Kidney tubule cell (primary cell): ENCODE measurements at regions not wholly inside any gene's neighbourhood (a gene's known extent, or its start where the extent isn't known, plus 50 kb on each side); places are given as distances from the start of the nearest gene placed in this dataset.

ENCODE experiments used
- DNase-seq: peaks from one replicate; pipeline ENCODE4 v3.0.0-alpha.2; 2018; ENCODE audit warnings: low spot score

DNA sequence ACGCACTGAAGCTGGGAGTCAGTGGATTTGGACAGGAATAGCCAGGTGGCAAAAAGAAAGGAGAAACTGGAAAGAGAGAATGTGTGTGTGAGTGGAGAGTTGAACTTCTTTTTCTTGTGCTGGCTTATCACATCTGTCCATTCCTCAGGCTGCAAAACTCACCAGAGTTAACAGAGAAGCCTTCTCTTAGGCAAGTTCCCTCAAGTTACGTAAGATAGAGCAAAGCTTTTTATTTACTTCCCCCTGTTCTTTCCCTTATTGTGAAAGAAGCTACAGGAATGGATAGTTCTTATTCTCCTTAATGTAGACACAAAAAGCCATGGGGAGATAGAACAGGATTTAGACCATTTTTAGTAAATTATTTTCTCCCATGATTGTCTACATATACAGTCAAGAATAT, 188.6 kb downstream of the BMP2 start:
- DNase-seq, result no peak

DNA sequence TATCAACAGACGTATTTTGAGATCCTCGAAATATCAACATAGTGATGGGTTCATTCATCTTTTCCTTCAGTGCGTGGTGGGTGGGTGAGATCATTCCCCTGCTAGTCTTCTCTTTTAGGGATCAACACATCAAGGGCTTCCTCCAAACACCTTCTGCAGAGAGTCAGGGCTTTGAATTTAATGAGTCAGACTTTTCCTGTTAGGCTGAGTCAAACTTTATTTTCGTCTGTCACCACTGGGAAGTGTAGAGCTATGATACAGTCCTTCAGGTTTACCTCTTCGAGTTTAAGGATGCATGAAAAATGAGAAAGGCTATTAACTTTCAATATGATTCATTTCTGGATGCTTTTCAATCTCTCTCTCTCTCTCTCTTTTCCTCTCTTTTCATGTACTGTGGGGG, 189.1 kb downstream of the BMP2 start:
- DNase-seq, result peak; percentile 95

DNA sequence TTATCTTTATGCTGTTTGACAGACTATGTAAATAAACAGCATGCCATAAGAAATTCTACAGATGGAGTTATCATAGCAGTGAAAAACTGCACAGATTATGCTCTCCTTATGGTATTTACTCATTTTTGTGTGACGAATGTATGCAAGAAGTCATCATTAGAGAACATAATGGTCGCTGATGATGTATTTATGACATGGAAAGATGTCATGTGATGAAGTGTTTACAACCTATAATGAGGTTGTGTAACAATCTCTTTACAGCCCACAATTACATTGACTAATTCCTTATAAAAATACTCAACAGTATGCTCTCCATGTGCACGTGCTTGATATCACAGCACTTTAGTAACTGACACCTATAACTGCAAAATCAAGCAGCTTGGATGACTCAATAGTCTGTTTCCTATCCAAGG, 192.4 kb downstream of the BMP2 start:
- DNase-seq, result no peak

DNA sequence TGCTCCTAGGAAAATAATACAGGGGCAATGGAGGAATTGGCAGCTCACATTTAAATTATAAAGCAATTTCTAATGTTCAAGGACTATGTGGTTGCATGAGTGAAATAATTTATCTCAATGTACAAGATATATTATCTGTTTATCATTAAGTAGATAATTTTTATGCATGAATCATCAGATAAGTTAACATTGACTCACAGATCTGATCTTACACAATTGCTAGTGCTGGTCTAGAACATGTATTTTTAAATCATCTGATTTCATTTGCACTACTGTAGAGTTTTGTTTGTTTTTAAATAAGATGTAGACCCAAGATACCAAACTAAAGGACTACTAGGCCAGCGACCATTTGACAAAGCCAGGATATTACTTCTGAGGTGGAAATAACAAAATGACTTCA, 199.2 kb downstream of the BMP2 start:
- no peak for DNase-seq

DNA sequence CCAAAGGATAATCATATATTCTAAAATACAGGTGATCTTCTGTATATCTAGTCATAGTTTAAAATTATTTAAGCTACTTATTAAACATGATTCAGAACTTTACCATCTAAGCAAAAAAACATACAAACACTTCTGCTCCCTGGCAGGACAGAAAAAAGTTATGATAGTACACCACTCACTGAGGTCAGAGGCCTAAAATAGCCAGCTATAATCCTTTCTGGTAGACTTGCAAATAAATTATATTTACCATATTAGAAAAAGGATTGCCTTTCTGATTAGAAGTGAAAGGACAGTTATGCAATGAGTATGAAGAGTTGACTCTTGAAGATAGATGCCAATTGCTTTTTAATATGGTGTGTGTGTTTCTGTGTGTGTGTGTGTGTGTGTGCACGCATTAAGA, 207.4 kb downstream of the BMP2 start:
- no peak for DNase-seq

DNA sequence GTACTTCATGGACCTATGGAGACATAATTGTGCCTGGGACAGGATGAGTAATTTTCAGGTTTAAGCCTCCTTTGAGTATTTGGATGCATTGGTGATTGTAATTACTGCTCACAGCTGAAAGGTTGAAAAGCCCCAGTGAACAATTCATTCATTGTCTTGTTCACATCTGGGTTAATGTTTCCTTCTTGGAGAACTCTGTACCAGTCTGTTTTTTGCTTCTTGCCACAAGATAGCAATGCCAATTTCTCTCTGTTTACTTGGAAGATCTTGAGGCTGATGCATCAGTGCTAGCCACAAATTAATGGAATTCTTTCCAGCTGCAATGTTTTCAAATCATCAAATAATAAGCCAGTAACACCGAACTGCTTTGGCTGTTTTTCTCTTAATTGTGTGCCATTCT, 207.8 kb downstream of the BMP2 start:
- peak; percentile 79 for DNase-seq

DNA sequence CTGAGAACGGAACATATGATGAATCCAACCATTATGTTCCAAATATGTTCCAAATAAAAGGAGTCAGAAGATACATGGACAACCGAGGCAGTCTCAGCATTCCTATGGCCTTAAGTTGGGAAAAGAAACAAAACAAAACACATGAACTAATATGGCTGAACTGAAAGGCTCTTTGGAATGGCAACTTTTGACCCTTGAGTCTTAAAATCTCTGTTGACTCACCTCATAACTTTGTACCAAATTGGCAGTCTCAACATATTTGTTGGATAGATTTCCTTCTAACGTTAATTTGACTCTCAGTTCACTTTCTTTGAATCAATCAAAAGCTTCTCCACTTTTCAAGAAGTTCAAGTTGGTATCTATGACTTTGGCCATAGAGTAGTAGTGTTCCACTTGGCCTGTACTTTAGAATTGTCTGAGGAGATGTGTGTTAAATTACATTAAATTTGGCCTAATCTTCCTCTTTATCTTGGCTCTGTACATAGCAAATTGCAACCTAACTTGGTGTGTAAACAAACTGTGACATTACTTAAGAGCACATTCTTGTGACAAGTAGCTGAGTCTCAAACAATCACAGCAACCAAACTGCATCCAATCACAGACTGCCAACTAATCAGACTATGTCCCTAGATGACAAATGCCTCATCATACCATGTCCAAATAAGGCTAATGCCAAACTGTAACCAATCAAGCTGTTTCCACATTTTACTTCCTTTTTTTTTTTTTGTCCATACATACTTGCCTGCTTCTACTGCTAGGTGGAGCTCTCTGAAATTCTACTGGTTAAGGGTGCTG, 208.8 kb downstream of the BMP2 start:
- DNase-seq, result peak; percentile 72

DNA sequence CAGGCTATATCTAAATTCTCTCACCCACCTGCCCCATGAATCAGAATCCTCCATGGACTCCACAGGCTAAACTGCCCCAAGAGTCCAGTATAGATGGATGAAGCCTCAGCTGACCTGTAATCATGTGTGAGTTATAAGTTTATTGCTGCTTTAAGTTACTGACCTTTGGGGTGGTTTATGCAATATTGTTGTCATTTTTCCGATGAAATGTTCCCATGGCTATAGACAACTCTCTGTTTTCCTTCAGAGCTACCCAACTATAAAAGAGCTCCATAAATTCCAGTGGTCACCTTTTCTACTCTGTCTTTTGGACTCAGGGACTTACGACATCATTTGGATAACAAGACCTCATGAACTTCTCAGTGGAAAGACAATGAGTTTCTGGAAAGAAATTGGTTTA, 212.1 kb downstream of the BMP2 start:
- no peak for DNase-seq

DNA sequence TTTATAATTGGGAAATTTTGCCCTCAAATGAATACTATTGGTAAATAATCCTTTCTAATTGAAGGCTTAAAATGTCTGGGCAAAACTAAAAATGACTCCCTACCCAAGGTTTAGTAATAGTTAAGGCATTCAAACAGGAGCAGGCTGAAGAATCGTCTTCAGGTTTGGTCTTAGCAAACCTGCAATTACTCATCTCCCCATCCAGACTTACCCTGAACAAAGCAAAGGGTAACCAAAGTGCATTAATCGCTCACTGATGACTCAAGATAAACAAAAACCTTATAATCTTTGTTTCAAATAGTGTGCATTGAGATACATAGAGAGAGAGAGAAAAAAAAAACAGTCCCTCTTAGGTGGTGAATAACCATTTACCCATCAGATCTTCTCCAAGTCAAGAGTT, 225.5 kb downstream of the BMP2 start:
- DNase-seq, result peak; percentile 97

DNA sequence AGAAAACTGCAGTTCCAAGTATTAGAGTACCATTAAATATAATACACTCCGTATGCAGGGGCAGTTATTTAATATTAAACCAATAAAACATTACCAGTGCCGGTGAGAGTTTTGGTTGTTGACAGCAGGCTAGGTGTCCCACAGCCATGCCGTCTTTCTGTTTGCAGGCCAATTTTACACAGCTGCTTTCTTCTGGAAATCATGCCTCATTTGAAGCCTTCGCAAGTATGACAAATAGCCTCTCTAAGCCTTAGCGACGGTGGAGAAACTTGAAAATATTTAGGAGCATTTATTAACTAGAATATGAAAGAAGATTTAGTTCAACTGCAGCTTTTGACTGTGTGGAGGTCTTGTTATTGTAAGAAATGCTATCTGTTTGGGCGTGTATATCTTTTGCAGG, 226.0 kb downstream of the BMP2 start:
- peak; percentile 54 for DNase-seq

DNA sequence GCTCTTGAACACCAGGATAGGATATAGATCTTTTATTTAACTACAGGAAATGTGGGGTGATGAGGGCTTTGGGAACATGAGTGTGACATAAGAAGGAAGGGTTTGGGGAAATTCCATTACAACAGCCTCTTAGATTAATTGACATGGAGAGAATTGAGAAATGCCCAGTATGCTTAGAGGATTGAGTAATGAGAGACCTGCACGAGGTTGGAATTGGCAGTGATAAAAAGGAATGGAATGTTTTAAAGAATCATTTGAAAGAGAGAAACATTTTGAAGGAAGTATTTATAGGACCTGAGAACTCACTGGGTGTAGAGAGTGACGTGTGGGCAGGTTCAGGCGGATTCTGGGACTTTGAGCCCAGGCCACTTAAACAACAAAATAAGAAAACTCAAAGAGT, 227.0 kb downstream of the BMP2 start:
- DNase-seq, result peak; percentile 97

DNA sequence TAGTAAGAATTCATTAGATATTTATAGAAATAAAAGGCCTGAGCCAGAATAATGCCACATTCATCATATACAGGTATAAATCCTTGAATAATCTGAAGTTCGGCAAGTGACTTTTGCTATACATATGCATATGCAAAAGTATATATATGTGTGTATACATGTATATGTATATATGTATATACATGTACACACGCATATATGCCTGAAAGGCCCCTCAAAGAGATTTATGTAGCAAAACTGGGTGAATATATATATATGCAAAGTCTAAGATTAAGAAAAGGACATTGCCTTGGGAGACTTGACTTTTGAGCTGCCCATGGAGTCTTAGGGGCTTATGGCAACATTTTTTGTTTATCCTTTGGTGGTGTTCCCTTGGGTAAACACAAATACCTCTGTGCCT, 231.4 kb downstream of the BMP2 start:
- no peak for DNase-seq

DNA sequence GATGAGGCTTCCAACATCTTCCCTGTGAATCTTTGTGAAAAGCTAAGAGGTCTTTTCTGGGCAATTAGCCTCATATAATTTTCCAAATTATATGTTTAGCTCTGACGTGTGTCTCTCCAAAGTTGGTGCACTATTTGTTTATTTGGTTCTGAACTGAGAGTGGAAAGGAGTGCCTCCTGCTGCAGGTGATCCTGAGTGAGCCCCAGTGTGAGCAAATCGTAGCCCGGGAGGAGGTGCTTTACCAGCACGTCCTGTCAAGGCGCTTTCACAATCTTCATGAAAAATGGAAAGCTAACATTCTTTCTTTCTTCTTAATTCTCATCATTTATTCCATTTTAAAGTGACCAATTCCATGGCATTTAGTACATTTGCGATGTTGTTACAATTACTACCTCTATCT, 231.9 kb downstream of the BMP2 start:
- no peak for DNase-seq

DNA sequence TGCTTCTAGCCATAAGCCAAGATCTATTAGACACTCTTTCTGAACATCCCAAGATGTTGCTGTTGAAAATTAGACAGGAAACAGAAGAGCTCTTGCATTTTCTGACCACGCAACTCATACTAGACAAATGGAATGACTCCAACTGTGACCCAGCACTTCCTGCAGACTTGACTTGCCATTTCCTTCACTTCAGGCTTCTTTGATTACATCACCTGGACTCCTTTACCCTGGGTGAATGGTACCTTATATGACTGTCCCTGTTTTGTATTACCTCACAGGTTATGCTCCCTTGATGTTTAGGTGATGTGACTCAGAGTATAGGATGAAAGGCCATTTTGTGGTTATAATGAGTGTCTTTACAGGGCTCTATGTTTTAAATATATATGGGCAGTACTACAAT, 236.1 kb downstream of the BMP2 start:
- DNase-seq, result peak; percentile 90

DNA sequence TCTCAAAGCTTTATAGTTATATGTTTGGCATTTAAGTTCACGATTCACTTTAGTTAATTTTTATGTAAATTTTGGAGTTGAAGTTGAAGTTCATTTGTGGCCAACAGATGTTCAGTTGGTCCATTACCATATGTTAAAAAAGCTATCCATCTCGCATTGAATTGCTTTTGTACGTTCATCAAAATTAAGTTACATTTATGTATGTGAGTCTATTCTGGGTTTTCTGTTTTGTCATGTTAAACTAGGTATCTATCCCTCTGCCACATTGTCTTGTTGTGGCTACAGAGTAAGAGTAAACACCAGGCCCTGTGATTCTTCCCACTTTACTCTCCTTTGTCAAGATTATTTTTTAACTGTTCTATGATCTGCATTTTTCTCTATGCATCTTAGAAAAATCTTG, 237.3 kb downstream of the BMP2 start:
- no peak for DNase-seq

DNA sequence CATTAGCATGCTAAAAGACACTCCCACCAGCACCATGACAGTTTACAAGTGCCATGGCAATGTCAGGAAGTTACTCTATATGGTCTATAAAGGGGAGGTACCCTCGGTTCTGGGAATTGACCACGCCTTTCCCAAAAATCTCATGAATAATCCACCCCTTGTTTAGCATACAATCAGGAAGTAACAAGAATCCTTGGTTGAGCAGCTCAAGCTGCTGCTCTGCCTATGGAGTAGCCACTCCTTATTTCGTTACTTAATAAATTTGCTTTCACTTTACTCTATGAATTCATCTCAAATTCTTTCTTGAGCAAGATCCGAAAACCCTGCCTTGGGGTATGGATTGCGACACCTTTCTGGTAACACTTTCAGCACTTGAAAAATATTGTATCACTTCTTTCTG, 243.0 kb downstream of the BMP2 start:
- no peak for DNase-seq

DNA sequence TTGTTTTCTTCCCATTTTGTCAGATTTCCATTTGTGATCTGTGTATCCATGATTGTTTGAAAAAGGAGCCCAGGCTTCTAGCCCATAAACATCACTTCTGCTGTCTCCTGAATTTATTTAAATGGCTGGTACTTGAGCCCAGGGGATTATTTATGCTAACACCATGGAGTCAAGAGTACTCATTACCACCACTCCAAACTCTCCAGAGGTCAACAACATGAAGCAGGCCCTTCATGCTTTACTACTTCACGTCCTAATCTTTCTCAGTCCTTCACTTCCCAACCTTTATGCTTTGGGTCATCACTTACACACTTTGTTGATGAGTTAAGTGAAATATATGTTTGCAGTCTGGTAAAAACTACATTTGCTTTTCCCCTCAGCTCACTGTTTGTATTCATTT, 247.8 kb downstream of the BMP2 start:
- no peak for DNase-seq

DNA sequence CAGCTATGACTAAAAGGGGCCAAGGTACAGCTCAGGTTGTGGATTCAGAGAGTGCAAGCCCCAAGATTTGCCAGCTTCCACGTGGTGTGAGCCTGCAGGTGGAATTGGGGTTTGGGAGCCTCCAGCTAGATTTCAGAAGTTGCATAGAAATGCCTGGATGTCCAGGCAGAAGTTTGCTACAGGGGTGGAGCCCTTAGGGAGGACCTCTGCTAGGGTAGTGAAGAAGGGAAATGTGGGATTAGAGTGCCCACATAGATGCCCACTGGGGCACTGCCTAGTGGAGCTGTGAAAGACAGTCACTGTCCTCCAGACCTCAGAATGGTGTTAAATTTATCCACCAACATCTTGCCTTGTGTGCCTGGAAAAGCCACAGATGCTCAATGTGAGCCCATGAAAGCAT, 255.1 kb downstream of the BMP2 start:
- no peak for DNase-seq

DNA sequence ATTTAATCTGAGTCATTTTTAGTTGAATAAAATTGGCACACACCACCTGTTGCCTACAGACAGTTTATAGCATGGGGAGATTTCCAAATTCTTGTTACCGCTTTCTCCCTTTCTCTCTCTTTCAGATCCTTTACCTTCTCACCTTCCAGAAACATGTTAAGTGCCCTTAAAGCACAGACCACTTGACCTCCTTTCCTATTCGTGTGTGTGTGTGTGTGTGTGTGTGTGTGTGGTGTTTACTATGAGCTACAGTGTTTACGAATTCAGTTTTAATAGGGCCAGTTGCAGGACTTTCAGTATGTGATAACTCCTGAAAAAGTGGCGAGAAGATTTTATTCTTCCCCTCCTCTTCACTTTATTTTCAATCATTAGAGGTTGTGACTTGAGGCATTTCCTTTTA, 258.1 kb downstream of the BMP2 start:
- no peak for DNase-seq

DNA sequence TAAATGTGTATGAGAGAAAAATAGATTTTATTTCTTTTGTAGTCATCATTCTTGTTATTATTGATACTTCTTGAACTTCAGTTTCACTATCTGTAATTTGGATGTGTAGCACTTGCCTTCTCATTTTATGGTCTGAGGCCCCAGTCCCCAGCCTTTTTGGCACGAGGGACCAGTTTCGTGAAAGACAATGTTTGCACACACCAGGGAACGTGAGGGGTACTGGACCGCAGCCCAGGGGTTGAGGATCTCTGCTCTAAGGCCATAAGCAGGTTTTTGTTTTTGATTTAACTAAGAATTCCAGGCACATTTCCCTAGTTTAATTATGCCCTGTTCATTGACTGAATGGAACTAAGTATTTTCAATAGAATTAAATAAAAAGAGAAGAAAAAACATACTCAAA, 261.5 kb downstream of the BMP2 start:
- no peak for DNase-seq

DNA sequence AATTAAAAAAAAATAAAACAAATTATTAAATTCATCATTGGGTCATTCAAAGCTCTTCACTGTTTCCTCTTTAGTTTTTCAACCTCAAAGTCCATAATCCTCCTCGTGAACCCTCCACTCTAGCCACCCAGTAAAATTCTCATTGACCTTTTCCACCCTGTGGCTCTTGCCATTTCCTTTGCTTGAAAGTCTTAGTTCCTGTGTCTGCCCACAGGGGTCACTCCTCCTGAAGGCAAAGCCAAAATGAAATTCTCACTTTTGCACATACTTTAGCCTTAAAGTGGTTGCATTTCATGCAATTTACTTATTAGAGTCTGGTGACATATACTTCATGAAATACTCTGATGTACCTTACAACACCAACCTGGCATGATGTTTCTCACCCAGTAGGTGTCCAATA, 263.7 kb downstream of the BMP2 start:
- no peak for DNase-seq

DNA sequence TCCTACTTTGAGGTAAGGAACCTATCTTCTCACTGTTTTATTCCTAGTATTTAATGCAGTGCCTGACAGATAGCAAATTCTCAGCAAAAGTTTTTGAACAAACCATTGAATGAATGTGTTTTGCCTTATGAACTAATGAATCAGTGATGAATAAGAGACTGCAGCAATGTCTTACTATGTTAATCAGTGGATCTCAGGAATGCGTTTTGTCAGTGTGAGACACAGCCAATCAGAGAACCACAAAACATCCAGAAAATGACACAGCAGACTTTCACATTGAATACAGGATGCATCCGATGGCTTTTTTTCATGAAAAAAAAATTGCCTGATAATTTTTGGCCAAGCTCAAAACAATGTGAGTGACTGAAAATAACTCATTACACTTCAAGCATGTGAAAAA, 270.5 kb downstream of the BMP2 start:
- peak; percentile 79 for DNase-seq

DNA sequence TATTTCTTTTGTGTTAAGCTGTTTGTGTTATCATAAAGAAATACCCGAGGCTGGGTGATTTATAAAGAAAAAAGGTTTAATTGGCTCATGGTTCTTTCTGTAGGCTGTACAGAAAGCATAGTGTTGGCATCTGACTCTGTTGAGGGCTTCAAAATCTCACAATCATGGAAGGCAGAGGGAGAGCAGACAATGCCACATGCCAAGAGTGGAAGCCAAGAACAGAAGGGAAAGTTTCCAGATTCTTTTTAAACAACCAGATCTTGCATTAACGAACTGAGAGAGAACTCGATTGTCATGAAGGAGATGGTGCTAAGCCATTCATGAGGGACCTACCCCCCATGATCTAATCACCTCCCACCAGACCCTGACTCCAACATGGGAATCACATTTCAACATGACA, 290.1 kb downstream of the BMP2 start:
- no peak for DNase-seq

DNA sequence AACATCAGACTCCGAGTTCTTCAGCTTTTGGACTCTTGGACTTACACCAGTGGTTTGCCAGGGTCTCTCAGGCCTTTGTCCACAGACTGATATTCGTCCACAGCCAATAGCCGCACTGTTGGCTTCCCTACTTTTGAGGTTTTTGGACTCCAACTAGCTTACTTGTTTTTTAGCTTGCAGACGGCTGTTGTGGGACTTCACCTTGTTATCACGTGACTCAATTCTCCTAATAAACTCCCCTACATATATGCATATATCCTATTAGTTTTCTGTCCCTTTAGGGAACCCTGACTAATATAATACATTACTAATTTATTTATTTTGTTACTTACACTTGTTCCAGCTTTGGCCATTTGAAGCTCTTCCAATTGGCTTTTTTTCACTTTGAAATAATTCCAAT, 311.3 kb downstream of the BMP2 start:
- no peak for DNase-seq

DNA sequence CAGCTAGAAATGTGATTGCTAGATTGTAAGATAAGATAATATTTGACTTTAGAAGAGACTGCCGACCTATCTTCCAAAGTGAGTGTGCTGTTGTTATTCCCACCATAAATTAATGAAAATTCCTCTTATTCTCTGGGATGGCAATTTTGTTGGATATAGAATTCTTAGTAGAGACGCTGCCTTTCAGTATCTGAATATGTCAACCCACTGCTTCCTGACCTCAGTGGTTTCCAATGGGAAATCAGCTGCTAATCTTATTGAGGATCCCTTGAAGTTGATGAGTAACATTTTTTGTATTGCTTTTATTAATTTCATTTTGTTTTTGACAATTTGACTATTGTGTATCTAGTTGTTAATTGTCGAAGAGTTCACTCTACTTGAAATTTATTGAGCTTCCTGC, 313.0 kb downstream of the BMP2 start:
- no peak for DNase-seq
